GM18861 (cell line): ENCODE measurements at regions not wholly inside any gene's neighbourhood (a gene's known extent, or its start where the extent isn't known, plus 50 kb on each side); places are given as distances from the start of the nearest gene placed in this dataset.

Experiments
- ATAC-seq: cut with Tn5 transposase; IDR thresholded peaks from one replicate; pipeline ENCODE4 v1.9.1; 2021; ENCODE audit not compliant: unreplicated experiment

DNA sequence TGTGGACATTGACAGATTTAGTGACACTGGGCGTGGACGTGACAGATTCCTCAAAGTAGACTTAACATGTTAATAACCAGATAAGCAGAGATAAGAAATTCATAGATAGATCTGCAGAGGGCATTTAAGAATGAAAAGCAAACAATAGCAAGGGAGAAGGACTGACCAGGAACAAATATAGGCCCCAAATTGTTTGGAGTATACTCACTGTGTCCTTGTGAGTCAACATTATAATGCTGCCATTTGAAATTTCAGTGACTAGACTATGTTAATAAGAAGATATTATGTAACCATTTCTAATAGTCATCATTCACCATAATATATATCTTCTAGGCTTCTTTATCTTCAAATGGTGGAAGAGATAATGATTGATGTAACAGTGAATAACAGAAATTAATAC is 78.1 kb upstream of the SLC38A11 start:
- ATAC-seq: no peak

DNA sequence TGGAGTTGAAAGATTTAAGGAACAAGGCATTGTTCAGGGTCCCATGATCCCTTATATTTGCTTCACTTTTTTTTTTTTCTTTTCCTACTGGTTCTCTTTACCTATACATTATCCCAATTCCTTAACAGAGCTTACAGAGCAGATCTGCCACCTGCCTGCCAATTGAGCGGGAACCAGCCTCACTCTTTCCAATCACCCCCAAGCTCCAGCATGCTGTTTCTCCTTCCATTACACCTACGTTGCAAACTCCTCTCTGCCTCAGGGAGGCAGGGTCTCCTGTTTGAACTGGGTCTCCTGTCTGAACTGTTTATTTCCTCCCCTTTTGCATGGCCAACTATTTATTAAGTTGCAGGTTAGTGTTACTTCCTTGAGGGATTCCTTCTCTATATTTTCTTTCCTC is 77.2 kb upstream of the SLC38A11 start:
- no peak for ATAC-seq

DNA sequence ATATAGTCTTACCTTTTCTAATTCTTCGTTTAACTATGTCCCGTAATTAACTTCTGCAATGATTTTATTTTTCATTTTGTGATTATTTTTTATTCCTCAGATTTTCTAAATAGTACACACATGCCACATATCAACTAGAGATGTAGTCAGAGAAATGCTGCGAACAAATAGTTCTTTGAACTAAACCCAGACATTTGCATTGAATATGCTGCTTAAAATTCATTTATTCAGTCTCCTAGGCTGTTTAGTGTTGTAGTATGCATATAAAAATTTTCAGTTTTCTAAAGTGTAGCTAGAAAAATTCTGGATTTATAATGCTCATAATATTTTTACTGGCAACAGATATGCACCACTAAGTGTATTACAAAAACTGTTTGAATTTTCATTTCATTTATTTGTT is 68.9 kb upstream of the SLC38A11 start:
- ATAC-seq: no peak

DNA sequence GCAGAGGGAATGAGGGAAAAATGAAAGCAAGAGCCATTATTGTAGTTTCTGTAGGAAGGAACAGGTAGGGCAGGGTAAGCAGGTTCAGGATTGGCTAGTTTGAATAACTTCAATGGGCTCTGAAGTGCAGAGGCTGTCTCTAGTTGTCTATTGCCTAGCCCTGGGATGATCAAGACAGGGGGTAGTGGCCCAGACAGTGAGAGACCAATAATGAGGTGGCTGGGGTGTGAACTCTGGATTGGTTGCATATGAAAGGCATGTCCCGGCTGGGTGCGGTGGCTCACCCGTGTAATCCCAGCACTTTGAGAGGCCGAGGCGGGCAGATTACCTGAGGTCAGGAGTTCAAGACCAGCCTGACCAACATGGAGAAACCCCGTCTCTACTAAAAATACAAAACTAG is 67.5 kb upstream of the SLC38A11 start:
- ATAC-seq: no peak

DNA sequence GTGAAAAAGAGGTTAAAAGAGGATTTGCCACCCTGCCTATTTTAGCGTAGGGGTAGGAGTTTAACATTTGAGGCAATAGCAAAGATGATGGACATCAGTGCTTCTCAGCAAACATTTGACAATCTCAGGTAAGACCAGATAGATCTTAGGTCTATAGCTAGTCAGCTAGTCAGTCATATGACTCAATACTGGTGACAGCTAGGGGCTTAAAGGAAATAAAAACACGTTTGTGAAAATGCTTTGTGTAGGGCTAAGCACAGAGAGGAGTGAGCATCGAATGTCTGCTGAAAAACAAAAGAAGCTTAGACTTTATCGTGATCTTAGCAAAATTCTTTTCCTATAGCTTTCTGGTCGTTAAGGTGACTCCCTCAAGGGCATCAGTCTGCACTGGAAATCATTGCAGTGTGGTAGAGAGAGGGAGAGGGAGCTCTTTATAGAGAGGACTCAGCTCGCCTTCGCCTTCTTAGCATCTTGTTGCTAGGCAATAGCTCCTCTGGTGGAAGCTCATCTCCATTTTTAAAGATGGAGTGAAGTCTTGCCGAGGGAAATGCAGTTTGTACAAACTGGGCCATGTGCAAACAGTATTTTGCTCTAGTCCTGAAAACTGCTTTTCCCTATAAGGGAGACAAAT is 62.8 kb upstream of the SLC38A11 start:
- ATAC-seq: no peak

DNA sequence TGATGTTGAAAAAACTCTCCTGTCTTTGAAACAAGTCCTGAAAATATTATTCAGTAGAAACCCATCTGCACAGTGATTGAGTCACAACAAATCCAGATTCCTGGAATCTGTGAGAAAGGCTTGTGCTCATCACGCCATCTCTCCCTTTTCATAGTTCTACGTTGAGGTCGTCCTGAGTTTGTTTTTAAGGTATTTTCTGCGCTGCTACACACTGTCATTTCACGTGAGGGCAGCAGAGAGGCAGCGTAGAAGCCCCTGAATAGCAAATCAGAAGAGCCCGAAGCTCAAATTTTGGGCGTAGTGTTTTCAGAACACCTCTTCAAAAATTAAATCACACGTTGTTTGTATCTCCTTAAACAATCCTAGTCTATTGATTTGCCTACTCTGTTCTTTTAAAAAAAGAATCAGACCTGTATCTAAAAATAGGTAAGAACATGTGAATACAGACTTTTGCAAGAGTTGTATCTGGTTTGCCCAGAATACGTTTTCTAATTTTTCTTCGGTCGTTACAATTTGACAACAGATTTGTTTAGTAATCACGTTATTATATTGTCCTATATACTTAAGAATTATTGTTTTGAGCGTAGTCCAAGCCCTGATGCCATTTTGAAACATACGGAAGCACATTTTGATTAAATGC is 61.6 kb upstream of the SLC38A11 start:
- peak; percentile 40 for ATAC-seq

DNA sequence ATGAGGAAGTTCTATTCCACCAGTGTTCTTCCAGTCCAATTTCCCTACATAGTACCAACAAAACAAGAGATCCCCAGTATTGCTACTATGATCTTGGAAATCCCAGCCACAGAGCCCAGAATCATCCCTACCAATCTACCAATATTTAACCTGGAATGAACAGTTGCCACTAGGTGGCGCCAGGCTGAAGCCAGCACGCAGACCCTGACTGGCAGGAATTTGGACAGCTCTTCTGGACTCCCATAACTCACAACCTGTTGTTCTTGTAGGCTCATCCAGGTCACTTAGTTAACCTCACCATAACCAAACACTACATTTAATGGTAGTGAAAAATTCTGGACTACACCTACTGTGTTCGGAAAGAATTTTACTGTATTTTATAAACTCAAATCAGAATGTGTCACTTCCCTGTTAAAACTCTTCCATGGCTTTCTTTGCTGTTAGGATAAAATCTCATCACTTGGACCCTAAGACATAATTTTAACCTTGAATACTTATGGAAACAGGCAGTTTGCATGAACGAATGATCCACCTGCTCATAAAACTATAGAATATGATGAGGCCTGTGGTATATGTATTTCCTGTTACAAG is 59.8 kb upstream of the SLC38A11 start:
- peak; percentile 79 for ATAC-seq

DNA sequence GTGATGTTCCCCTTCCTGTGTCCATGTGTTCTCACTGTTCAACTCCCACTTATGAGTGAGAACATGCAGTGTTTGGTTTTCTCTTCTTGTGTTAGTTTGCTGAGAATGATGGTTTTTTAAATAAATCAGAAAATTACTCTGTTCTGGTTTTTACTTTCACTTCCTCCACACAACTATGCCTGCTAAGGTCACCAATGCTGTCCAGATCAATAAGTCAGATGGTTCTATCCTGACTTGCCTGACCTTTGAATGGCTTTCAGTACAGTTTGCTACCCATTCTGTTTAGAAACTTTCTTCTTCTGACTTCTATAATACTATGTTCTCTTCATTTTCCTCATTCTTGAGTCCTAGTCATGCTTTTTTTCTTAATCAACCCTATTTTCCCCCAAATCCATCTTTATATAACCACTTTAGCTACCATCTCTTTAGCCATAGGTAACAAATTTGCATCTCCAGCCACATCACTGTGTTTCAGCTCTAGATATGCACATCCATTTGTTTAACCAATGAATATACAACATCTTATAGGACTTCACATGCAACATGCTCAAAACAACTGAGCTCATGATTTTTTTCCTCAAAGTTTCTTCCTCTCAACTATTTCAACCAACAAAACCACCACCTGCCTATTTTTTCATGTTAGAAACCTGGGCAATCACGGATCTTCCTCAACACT is 58.8 kb upstream of the SLC38A11 start:
- no peak for ATAC-seq

DNA sequence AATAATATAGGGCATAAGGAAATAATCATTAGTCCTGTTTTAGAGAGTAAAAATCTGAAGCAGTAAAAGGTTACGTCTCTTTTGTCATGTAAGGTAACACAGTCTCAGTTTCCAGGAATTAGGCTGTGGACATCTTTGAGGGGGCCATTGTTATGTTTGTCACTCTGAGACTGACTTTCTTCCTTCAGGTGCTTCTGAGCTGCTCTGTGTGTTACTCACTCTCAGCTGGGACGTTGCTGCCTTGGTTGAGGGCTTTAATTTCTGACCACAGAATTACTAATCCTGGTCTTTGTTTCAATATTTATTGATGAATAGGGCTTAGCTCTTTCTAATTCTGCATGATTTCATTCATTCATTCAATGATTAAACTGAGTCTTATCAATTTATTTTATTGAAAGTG is 55.9 kb upstream of the SLC38A11 start:
- no peak for ATAC-seq

DNA sequence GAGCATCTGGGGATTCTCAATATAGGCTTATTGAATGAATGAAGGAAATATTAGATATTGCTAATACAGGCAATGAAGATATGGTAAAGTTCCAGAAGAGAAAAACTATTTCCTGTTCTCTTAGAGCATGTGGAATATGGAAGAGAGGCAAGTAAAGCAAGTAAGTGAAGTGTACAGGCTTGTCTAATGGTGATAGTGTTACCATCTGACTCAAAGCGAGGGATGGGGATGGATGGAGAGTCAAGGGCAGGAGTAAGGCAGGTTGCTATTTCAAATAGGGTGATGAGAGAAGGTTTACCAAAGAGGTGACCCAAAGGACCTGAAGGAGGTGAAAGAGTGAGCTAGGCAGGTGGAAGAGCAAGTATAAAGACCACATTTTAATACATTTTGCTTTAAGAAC is 55.2 kb upstream of the SLC38A11 start:
- no peak for ATAC-seq

DNA sequence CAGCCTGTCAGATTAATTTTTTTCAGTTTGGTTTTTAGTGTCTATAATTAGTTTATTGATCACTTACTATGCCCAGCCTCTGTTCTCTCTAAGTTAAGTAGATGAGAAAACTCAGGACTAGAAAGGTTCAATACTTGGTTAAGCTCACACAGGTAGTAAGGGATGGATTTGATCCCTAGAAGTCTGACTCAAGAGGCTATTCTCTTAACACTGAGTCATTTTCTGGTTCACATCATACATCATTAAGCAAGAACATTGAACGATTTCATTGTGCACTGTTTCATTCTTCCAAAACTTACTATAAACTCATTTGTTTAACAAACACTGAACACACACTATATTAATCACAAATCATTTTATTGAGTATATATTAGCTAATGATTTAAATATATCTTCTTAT is 54.1 kb upstream of the SLC38A11 start:
- no peak for ATAC-seq

DNA sequence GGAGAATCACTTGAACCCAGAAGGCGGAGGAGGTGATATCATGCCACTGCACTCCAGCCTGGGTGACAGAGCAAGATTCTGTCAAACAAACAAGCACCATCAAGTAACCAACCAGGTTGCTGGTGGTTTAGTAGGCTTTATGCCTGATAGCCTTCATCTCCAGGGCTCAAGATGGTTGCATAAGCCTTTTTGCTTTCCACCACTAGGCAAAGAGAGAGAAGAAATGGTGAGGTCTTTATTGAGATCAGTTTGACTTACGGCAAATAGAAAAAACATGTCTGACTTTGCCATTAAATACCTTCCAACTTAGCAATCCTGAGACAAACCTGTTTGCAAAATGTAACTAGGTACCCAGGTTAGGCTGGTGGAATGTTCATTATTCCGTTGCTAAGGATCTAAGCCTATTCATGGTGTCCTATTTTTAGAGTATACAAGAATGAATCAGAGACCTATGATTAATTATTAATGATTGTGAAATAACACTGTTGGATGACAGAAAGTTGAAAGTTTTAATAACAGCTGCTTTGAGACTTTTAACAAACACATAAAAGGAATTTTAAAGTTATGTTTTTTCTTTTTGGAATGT is 53.5 kb upstream of the SLC38A11 start:
- ATAC-seq: no peak

DNA sequence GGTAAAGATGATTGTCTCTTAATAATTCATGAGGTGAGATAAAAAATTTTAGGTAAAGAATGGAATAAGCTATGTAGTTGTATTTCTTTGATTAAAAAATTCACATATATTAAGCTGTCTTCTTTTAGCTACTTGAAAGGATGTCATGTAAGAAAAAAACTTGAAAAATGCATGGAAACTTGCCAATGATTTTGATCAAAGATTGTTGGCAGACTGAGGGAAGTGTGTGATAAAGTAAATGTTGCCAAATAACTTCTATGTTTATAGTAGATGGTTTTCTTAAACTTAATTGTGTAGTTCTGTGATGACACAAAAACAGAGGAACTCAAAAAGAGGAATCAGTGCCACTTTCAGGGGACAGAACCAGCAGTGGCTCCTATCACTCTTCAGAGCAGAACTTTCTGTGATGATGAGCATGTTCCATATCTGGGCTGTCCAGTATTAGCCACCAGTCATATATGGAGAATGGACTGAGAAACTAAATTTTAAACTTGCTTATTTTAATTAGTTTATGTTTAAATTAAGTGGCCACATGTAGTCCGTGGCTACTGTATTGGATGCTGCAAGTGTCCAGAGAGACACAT is 51.9 kb upstream of the SLC38A11 start:
- no peak for ATAC-seq
